Effector CD8-positive, alpha-beta T cell (primary cell): ENCODE measurements at regions not wholly inside any gene's neighbourhood (a gene's known extent, or its start where the extent isn't known, plus 50 kb on each side); places are given as distances from the start of the nearest gene placed in this dataset.
"Not testable (repeated sequence)": the region's sequence is repeated elsewhere in the genome, so short reads cannot be mapped to it uniquely, and the experiment has no call there.

Experiments used
- DNase-seq: peaks from one replicate; lab custom pipeline; 2025; lab: John Stamatoyannopoulos, UW

DNA sequence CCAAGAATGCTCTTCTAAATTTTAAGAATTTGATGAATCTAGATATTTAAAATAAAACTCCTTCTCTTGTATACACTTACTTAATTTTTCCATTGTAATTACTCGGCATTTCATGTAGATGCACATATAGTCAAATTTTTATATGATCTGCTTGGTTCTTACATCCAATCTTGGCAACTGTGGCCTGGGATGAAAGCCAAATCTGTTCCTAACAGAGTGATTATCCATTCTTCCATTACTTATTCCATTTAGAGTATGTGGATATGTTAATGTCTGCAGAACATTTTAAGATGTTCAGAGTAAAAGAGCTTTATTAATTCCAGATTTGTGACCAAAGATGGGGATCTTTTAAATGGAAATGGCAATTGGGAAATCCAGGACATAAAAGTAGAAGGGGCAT, 144.1 kb upstream of the PDE7B start:
- DNase-seq: no peak

- DNase-seq: no peak
Observed at GRCh38 chr6:135710042-135710441, 141.5 kb upstream of the PDE7B start.

GRCh38 chr6:135722190-135722589, 129.3 kb upstream of the PDE7B start:
- no peak for DNase-seq

DNA sequence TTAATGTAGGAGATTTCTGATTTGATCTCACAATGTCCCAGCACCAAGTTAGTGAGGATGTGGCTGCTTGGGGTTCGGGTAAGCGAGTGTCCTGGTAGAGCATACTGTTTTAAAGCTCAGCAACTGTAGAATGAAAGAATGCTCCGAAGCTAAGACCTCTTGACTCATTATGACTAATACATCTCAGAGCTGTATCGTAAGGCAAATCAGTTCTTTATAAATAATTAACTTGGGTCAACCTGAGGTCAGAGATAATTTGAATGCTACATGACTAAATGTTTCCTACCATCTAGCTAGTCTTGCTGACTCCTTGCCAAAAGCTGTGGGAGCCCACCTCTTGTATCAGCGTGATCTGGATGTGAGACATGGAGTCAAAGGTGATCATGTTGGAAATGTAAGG, 128.8 kb upstream of the PDE7B start:
- DNase-seq: no peak

GRCh38 chr6:135728589-135728988, 122.9 kb upstream of the PDE7B start:
- DNase-seq: no peak

- no peak for DNase-seq
Observed at GRCh38 chr6:135731116-135731515, 120.4 kb upstream of the PDE7B start.

DNA sequence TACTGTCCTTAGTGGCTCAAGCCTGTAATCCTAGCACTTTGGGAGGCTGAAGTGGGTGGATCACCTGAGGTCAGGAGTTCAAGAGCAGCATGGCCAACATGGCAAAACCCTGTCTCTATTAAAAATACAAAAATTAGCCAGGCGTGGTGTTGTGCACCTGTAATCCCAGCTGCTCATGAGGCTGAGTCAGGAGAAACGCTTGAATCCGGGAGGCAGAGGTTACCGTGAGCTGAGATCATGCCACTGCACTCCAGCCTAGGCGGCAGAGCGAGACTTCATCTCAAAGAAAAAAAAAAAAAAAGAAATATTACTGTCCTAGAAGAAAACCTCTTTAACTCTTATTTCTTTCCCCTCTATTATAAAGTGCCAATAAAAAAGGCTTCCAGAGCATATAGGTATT, 115.2 kb upstream of the PDE7B start:
- DNase-seq: not testable (repeated sequence)

- no peak for DNase-seq
Observed at GRCh38 chr6:135738636-135739035, 112.9 kb upstream of the PDE7B start.

- DNase-seq: no peak
Observed at GRCh38 chr6:135739288-135739687, 112.2 kb upstream of the PDE7B start.

DNA sequence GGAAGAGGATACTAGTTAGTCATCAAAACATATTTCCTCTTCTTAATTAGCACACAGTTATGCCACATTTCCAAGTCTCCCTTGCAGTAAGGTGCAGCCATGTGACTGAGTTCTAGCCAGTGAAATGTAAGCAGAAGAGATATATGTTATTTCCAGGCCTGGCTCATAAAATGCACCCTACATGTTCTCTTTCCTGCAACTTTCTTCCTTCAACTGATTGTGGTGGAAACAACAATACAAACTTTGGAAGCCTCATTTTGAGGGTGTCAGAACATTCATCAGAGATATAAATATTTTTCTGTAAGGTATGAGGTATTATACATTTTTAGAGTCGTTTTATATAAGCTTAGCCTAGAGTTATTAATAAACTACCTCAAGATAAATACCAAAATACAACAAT, 110.9 kb upstream of the PDE7B start:
- no peak for DNase-seq

- DNase-seq: no peak
Observed at GRCh38 chr6:135743476-135743875, 108.0 kb upstream of the PDE7B start.

DNA sequence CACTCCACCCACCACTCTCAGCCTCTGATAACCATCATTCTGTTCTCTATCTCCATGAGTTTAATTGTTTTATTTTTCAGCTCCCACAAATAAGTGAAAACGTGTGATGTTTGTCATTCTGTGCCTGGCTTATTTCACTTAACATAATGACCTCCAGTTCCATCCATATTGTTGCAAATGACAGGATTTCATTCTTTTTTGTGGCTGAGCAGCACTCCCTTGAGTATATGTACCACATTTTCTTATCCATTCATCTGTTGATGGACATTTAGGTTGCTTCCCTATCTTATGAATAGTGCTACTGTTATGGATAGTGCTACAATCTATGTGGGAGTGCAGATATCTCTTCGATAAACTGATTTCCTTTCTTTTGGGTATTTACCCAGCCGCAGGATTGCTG, 103.3 kb upstream of the PDE7B start:
- no peak for DNase-seq

DNA sequence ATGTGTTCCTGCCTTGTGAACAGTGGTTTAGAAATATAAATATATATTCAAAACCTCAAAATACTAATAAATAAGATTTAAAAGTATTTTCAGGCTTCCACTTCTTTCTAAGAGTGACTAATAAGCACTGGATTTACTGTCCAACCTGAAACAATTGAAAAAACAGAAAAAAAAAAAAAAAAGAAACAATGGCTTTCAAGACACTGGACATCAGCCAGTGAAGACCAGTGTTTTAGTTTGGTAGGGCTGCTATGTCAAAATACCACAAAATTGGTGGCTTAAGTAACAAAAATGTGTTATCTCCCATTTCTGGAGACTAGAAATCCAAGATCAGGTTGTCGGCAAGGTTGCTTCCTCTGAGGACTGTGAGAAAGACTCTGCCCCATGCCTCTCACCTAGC, 101.4 kb upstream of the PDE7B start:
- DNase-seq: no peak

GRCh38 chr6:135753196-135753595, 98.3 kb upstream of the PDE7B start:
- no peak for DNase-seq

DNA sequence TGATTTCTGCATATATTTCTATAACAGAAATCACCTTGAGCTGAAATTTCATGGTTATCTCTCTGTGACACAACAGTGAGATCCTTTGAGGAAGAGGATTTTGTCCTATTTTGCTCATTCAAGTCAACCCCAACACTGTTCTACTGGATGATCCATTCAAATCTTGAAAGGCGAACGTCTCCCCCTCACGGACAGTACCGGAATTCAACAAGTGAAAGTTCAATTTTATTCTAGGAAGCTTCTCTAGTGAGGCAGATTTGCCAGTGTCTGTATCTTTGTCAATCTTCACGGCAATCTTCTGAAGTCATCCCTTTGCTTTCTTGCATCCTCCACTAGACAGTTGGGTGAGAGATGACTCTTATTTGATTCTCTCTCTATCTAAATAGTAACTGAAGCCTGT, 91.7 kb upstream of the PDE7B start:
- no peak for DNase-seq

GRCh38 chr6:135774006-135774405, 77.5 kb upstream of the PDE7B start:
- no peak for DNase-seq

- no peak for DNase-seq
Observed at GRCh38 chr6:135779213-135779612, 72.3 kb upstream of the PDE7B start.

- no peak for DNase-seq
Observed at GRCh38 chr6:135780326-135780725, 71.2 kb upstream of the PDE7B start.

DNA sequence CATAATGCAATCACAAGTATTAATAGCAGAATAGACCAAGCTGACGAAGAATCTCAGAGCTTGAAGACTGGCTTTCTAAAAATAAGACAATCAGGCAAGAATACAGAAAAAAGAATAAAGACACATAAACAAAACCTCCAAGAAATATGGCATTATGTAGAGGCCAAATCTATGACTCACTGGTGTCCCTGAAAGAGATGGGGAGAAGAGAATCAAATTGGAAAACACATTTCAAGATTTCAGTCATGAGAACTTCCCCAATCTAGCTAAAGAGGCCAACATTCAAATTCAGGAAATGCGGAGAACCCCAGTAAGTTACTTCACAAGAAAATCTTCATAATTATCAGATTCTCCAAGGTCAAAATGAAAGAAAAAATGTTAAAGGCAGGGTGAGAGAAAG, 69.0 kb upstream of the PDE7B start:
- no peak for DNase-seq

DNA sequence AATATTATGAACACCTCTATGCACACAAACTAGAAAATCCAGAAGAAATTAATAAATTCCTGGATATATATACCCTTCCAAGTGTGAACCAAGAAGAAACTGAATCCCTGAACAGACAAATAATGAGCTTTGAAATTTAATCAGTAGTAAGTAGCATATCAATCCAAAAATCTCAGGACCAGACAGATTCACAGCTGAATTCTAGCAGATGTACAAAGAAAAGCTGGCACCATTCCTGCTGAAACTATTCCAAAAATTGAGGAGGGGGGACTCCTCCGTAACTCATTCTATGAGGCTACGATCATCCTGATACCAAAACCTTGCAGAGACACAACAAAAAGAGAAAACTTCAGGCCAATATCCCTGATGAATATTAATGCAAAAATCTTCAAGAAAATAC, 67.0 kb upstream of the PDE7B start:
- DNase-seq: no peak

- no peak for DNase-seq
Observed at GRCh38 chr6:135789375-135790050, 62.0 kb upstream of the PDE7B start.

DNA sequence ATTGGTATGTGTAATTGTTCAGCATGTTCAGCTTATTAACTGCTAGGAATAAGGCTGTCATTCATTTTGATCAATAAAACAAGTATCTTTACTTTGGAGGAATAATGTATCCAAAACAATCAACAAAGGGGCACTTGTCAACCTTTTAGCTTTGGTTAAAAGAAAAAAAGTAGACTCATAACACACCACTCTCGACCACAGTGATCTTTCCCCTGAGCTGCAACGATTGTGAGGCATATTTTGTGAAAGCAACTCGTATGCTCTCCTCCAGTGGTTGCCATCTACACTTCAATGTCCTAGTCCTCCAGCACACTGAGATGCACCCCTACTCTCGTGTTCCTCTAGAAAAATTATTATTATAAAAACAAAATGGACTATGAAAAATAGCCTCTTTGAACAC, 60.1 kb upstream of the PDE7B start:
- no peak for DNase-seq

GRCh38 chr6:135796643-135797305, 54.7 kb upstream of the PDE7B start:
- no peak for DNase-seq

DNA sequence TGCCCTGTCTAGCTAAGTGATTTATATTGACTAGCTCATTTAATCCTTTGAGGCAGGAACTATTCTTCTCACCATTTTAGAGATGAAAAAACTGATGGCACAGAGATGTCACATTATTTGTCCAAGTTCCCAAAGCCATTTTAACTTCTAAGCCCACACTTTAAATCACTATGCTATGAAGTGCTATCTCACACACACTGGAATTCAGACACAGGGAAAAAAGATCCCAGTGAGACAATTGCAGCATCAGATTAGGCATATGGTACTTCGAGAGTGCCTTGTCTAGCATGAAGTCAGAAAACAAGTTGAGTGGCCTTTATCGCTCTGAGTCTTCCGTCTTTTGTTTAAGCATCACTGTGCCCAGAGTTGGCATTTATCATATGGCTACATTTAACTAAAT, 54.1 kb upstream of the PDE7B start:
- DNase-seq: no peak
